ENCODE measurements at regions not wholly inside any gene's neighbourhood (a gene's known extent, or its start where the extent isn't known, plus 50 kb on each side); places are given as distances from the start of the nearest gene placed in this dataset.
"Not testable (repeated sequence)": the region's sequence is repeated elsewhere in the genome, so short reads cannot be mapped to it uniquely, and the experiment has no call there.

- TF ChIP-seq TARDBP (IDR thresholded peaks at IDR 0.05); LEF1 (IDR thresholded peaks at IDR 0.05; ENCODE audit: borderline replicate concordance); BHLHE40 (IDR thresholded peaks at IDR 0.05; ENCODE audit: borderline replicate concordance); SP1 (IDR thresholded peaks at IDR 0.05); ARNT (IDR thresholded peaks at IDR 0.05): not testable (repeated sequence)
Observed at GRCh38 chr6:57799703-57800479, 482.5 kb downstream of the PRIM2 start.

All from HEK293T (cell line).